DOHH2 (cell line): ENCODE measurements at regions not wholly inside any gene's neighbourhood (a gene's known extent, or its start where the extent isn't known, plus 50 kb on each side); places are given as distances from the start of the nearest gene placed in this dataset.

Source experiments
- CTCF ChIP-seq: fragments of 200-600 bp; sonication (generic); IDR thresholded peaks from one replicate; pipeline ENCODE4 v1.5.1; 2014; ENCODE audit warnings: antibody characterized with exemption, mild to moderate bottlenecking, low read depth, low read length; ENCODE audit not compliant: poor library complexity, severe bottlenecking
- EZH2phosphoT487 ChIP-seq: fragments of 200-600 bp; sonication (generic); IDR thresholded peaks from 2 replicates; pipeline ENCODE4 v1.6.1; 2017; ENCODE audit warnings: borderline replicate concordance, mild to moderate bottlenecking, antibody characterized with exemption, low read length, moderate library complexity, mixed read lengths

GRCh38 chr6:10019851-10020250 lies 395.0 kb downstream of the TFAP2A start:
- no peak for TF ChIP-seq CTCF
- TF ChIP-seq EZH2phosphoT487 = no peak
